ENCODE measurements at regions not wholly inside any gene's neighbourhood (a gene's known extent, or its start where the extent isn't known, plus 50 kb on each side); places are given as distances from the start of the nearest gene placed in this dataset.
A peak's percentile ranks its signal among the peaks of the same experiment; 100 is the strongest.

DNA sequence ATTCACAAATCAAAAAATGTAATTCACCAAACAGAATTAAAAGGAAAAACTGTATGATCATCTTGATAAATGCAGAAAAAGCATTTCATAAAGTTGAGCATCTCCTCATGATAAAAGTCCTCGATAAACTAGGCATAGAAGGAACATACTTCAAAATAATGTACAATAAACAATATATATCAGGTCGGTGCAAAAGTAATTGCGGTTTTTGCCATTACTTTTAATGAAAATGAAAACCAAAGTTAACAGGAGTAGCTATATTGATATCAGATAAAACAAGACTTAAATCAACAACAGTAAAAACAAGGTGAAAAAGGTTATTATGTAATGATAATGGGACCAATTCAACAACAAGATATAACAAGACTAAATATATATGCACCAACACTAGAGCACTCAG, 372.1 kb downstream of the RAB28 start:
- H3K36me3 ChIP-seq (replicated peaks in 1 of 2; ENCODE audit: control insufficient read depth in 1 of 2, insufficient read depth in 2 of 2, low read length in 2 of 2): no peaks in the 10 kb centered on the region
- POLR2A ChIA-PET: no interaction called here
- TF ChIP-seq, protein P1, sequence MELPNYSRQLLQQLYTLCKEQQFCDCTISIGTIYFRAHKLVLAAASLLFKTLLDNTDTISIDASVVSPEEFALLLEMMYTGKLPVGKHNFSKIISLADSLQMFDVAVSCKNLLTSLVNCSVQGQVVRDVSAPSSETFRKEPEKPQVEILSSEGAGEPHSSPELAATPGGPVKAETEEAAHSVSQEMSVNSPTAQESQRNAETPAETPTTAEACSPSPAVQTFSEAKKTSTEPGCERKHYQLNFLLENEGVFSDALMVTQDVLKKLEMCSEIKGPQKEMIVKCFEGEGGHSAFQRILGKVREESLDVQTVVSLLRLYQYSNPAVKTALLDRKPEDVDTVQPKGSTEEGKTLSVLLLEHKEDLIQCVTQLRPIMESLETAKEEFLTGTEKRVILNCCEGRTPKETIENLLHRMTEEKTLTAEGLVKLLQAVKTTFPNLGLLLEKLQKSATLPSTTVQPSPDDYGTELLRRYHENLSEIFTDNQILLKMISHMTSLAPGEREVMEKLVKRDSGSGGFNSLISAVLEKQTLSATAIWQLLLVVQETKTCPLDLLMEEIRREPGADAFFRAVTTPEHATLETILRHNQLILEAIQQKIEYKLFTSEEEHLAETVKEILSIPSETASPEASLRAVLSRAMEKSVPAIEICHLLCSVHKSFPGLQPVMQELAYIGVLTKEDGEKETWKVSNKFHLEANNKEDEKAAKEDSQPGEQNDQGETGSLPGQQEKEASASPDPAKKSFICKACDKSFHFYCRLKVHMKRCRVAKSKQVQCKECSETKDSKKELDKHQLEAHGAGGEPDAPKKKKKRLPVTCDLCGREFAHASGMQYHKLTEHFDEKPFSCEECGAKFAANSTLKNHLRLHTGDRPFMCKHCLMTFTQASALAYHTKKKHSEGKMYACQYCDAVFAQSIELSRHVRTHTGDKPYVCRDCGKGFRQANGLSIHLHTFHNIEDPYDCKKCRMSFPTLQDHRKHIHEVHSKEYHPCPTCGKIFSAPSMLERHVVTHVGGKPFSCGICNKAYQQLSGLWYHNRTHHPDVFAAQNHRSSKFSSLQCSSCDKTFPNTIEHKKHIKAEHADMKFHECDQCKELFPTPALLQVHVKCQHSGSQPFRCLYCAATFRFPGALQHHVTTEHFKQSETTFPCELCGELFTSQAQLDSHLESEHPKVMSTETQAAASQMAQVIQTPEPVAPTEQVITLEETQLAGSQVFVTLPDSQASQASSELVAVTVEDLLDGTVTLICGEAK (IDR thresholded peaks at IDR 0.05): peak; percentile 64
- TF ChIP-seq, protein P1 (CRISPR knock-in tag; IDR thresholded peaks at IDR 0.05): no peak
- no peak for TF ChIP-seq ZNF530 (CRISPR knock-in tag; IDR thresholded peaks at IDR 0.05; ENCODE audit: low read depth)
- no peak for TF ChIP-seq TGIF2 (CRISPR knock-in tag; IDR thresholded peaks at IDR 0.05)
- TF ChIP-seq, protein P2, sequence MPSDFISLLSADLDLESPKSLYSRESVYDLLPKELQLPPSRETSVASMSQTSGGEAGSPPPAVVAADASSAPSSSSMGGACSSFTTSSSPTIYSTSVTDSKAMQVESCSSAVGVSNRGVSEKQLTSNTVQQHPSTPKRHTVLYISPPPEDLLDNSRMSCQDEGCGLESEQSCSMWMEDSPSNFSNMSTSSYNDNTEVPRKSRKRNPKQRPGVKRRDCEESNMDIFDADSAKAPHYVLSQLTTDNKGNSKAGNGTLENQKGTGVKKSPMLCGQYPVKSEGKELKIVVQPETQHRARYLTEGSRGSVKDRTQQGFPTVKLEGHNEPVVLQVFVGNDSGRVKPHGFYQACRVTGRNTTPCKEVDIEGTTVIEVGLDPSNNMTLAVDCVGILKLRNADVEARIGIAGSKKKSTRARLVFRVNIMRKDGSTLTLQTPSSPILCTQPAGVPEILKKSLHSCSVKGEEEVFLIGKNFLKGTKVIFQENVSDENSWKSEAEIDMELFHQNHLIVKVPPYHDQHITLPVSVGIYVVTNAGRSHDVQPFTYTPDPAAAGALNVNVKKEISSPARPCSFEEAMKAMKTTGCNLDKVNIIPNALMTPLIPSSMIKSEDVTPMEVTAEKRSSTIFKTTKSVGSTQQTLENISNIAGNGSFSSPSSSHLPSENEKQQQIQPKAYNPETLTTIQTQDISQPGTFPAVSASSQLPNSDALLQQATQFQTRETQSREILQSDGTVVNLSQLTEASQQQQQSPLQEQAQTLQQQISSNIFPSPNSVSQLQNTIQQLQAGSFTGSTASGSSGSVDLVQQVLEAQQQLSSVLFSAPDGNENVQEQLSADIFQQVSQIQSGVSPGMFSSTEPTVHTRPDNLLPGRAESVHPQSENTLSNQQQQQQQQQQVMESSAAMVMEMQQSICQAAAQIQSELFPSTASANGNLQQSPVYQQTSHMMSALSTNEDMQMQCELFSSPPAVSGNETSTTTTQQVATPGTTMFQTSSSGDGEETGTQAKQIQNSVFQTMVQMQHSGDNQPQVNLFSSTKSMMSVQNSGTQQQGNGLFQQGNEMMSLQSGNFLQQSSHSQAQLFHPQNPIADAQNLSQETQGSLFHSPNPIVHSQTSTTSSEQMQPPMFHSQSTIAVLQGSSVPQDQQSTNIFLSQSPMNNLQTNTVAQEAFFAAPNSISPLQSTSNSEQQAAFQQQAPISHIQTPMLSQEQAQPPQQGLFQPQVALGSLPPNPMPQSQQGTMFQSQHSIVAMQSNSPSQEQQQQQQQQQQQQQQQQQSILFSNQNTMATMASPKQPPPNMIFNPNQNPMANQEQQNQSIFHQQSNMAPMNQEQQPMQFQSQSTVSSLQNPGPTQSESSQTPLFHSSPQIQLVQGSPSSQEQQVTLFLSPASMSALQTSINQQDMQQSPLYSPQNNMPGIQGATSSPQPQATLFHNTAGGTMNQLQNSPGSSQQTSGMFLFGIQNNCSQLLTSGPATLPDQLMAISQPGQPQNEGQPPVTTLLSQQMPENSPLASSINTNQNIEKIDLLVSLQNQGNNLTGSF (CRISPR knock-in tag; IDR thresholded peaks at IDR 0.05): no peak
- H3K9ac ChIP-seq (ENCODE audit: insufficient read depth, low read depth, low read length): no peak overlapping the region
- CTCF ChIA-PET (ENCODE audit: low intra/inter-chr PET ratio, low total read pairs): no interaction called here
- no peaks in the 10 kb centered on the region for H4K20me1 ChIP-seq (ENCODE audit: insufficient read depth, low read length)
- ATAC-seq (no peak), DNase-seq (ENCODE audit: low spot score) (no peak), FAIRE-seq (no peak)
- H3K79me2 ChIP-seq (ENCODE audit: insufficient read depth, low read length): no peaks in the 10 kb centered on the region
- WGBS (ENCODE audit: low lambda C conversion rate): 7% methylated on average over 3 of the region's 3 CpGs
- BruUV-seq (replicated peaks): no TSS peak
- no peak overlapping the region for H3K4me2 ChIP-seq (ENCODE audit: low read depth, low read length)
- H3K27ac ChIP-seq (ENCODE audit: extremely low read length, insufficient read depth, low read length): no peak overlapping the region
- H3K9me3 ChIP-seq (ENCODE audit: low read length): peaks cover 3% of the 10 kb centered on the region; the same call in 1 of the 2 replicates
- H3K27me3 ChIP-seq (ENCODE audit: control insufficient read depth in 1 of 2, insufficient read depth in 2 of 2, low read length in 2 of 2): no peaks in the 10 kb centered on the region
- H3K4me1 ChIP-seq (ENCODE audit: insufficient read depth, low read length): no peaks in the 10 kb centered on the region
- intact Hi-C loops (cut with micrococcal nuclease; ENCODE audit: unreplicated experiment): no loop called here
- in situ Hi-C loops (cut with HindIII; ENCODE audit: extremely low pct_ligation_motif_present, low pct_unique_long_range_greater_than_20kb): no loop called here
- H3K4me3 ChIP-seq (replicated peaks in 1 of 3; ENCODE audit: insufficient read depth in 1 of 3, low read depth in 2 of 3, low read length in 3 of 3): no peak overlapping the region
- no peak overlapping the region for H2AFZ ChIP-seq (ENCODE audit: low read length)

Measured in HepG2 (cell line).